Dendritic cell treated with granulocyte-macrophage colony-stimulating factor and Interleukin-4, amounts not matched to agents 40 ng/mL and 50 ng/mL, for 4 days (primary cell): ENCODE measurements at regions not wholly inside any gene's neighbourhood (a gene's known extent, or its start where the extent isn't known, plus 50 kb on each side); places are given as distances from the start of the nearest gene placed in this dataset.

Source experiments
- H3K27ac Mint-ChIP-seq: one replicate; pipeline ENCODE4 v1.8.0; 2022; ENCODE audit warnings: mild to moderate bottlenecking, mixed read lengths
- H3K27me3 Mint-ChIP-seq: one replicate; pipeline ENCODE4 v1.8.0; 2022; ENCODE audit warnings: mild to moderate bottlenecking, mixed read lengths
- H3K36me3 Mint-ChIP-seq: one replicate; pipeline ENCODE4 v1.8.0; 2022; ENCODE audit warnings: low read depth, mixed read lengths
- H3K4me1 Mint-ChIP-seq: one replicate; pipeline ENCODE4 v1.8.0; 2022; ENCODE audit warnings: low read depth, mixed read lengths
- H3K4me3 Mint-ChIP-seq: one replicate; pipeline ENCODE4 v1.8.0; 2022; ENCODE audit warnings: mild to moderate bottlenecking, moderate library complexity, mixed read lengths
- H3K9me3 Mint-ChIP-seq: one replicate; pipeline ENCODE4 v1.8.0; 2022; ENCODE audit warnings: mixed read lengths
- intact Hi-C: fragments of 100-400 bp; cut with micrococcal nuclease; formaldehyde crosslinking; loops from one replicate; pipeline ENCODE4 v1.15.0; 2022

DNA sequence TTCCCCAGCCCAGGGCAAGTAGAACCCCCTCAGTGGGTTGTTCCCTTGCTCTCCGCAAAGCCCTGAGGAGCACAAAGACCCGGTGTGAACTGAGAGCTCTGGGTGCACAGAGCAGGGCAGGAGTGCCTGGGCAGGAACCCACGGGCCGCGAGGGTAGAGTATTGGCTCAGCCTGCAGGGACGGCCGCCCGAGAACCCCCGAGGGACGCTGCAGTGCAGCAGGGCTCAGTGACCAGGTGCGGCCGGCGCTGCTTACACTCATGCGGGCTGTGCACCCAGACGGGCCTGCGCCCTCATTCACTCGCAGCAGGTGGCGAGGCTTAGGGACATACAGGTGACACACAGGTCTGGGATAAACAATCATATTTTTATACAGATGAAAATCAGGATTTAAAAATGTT lies 51.9 kb upstream of the PDE10A start:
- no peak overlapping the region for H3K4me3 Mint-ChIP-seq
- H3K27me3 Mint-ChIP-seq = peaks cover 1% of the 10 kb centered on the region
- H3K9me3 Mint-ChIP-seq = peaks cover 4% of the 10 kb centered on the region
- no peak overlapping the region for H3K27ac Mint-ChIP-seq
- intact Hi-C loops = no loop called here
- no peaks in the 10 kb centered on the region for H3K4me1 Mint-ChIP-seq
- H3K36me3 Mint-ChIP-seq = no peaks in the 10 kb centered on the region

DNA sequence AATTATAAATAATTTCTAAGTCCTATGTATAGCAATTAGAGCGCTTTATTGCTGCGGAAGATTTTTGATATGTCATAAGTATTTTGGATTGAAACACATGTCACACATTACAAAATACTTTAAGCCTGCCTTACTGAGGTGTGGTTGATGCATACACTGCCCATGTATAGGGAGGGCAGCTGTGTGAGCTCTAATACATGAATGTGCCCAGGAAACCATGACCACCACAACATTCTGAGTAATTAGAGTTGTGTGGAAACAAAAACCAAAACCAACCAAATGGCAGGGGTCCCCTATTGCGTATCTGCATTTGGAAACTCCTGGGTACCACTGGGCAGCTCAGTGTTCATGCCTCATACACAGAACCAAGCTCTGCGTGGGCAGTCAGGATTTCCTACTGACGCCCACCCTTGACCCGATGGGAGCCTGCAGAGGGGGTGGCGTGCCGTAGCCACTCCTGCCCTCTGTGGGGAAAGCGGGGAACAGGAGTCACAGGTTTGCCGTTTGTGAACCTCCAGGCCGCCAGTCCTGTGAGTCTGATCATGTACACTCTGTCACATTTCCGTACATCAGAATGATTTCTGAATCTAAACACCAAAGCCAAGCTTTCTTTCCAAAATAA lies 50.9 kb upstream of the PDE10A start:
- intact Hi-C loops = no loop called here
- Mint-ChIP-seq H3K27ac (no peak overlapping the region), H3K4me3 (no peak overlapping the region), H3K4me1 (no peaks in the 10 kb centered on the region), H3K9me3 (peaks cover 10% of the 10 kb centered on the region), H3K36me3 (no peaks in the 10 kb centered on the region), H3K27me3 (no peaks in the 10 kb centered on the region)
